Right ventricle myocardium inferior (tissue), 1 donor: ENCODE measurements at regions not wholly inside any gene's neighbourhood (a gene's known extent, or its start where the extent isn't known, plus 50 kb on each side); places are given as distances from the start of the nearest gene placed in this dataset.
A peak's percentile ranks its signal among the peaks of the same experiment; 100 is the strongest.

Experiments
- ATAC-seq: fragments of 200-7000 bp; cut with Tn5 transposase; one replicate; pipeline ENCODE4 v1.9.1; 2020; ENCODE audit warnings: mild to moderate bottlenecking, moderate library complexity
- DNase-seq: peaks from one replicate; pipeline ENCODE4 v3.0.0; 2021; ENCODE audit errors: missing footprints
- intact Hi-C: fragments of 100-400 bp; cut with DNase I; formaldehyde crosslinking; loops from one replicate; pipeline ENCODE4 v1.11.0; 2022
- donor health status: DM: no; HTN: yes; CAD: no; lungs with severe emphysema.

GRCh38 chr20:11217326-11218172, 543.8 kb upstream of the JAG1 start:
- peak; percentile 20 for ATAC-seq
- DNase-seq, result no peak

GRCh38 chr20:11218173-11218680, 544.4 kb upstream of the JAG1 start:
- DNase-seq (no peak), ATAC-seq (no peak)
- intact Hi-C loops, result no loop called here

More at GRCh38 chr20:11217326-11218172, 543.8 kb upstream of the JAG1 start:
- intact Hi-C loops, result no loop called here

GRCh38 chr20:11219192-11219591, 545.4 kb upstream of the JAG1 start:
- intact Hi-C loops, result no loop called here
- ATAC-seq (no peak), DNase-seq (no peak)

- ATAC-seq, result no peak
- intact Hi-C loops, result no loop called here
- DNase-seq, result no peak
Observed at GRCh38 chr20:11221046-11221445, 547.2 kb upstream of the JAG1 start.

- no peak for DNase-seq
Observed at GRCh38 chr20:11222243-11222642, 548.4 kb upstream of the JAG1 start.

GRCh38 chr20:11227602-11228001, 553.8 kb upstream of the JAG1 start:
- DNase-seq, result no peak
- intact Hi-C loops, result no loop called here
- ATAC-seq, result no peak

More at GRCh38 chr20:11222243-11222642, 548.4 kb upstream of the JAG1 start:
- intact Hi-C loops, result no loop called here
- no peak for ATAC-seq

GRCh38 chr20:11229772-11230171, 556.0 kb upstream of the JAG1 start:
- ATAC-seq (peak; percentile 86), DNase-seq (peak; percentile 70)
- intact Hi-C loops, result no loop called here

- ATAC-seq (no peak), DNase-seq (no peak)
- intact Hi-C loops, result no loop called here
Observed at GRCh38 chr20:11230999-11231398, 557.2 kb upstream of the JAG1 start.

- ATAC-seq, result no peak
- intact Hi-C loops, result no loop called here
- no peak for DNase-seq
Observed at GRCh38 chr20:11231742-11232648, 558.2 kb upstream of the JAG1 start.

GRCh38 chr20:11232896-11233295, 559.1 kb upstream of the JAG1 start:
- intact Hi-C loops, result no loop called here
- no peak for DNase-seq
- ATAC-seq, result no peak

- no peak for ATAC-seq
- intact Hi-C loops, result no loop called here
- DNase-seq, result no peak
Observed at GRCh38 chr20:11234181-11234580, 560.4 kb upstream of the JAG1 start.

- intact Hi-C loops, result no loop called here
- DNase-seq (no peak), ATAC-seq (no peak)
Observed at GRCh38 chr20:11234608-11235007, 560.8 kb upstream of the JAG1 start.

- intact Hi-C loops, result no loop called here
- no peak for ATAC-seq
- DNase-seq, result no peak
Observed at GRCh38 chr20:11235058-11235457, 561.3 kb upstream of the JAG1 start.

- no peak for DNase-seq
- intact Hi-C loops, result no loop called here
- ATAC-seq, result no peak
Observed at GRCh38 chr20:11242320-11242719, 568.5 kb upstream of the JAG1 start.

- intact Hi-C loops, result no loop called here
- ATAC-seq, result no peak
Observed at GRCh38 chr20:11245431-11245830, 571.6 kb upstream of the JAG1 start.

GRCh38 chr20:11246251-11246775, 572.5 kb upstream of the JAG1 start:
- DNase-seq, result no peak
- intact Hi-C loops, result no loop called here
- no peak for ATAC-seq

More at GRCh38 chr20:11245431-11245830, 571.6 kb upstream of the JAG1 start:
- DNase-seq, result no peak

GRCh38 chr20:11247046-11248010, 573.5 kb upstream of the JAG1 start:
- intact Hi-C loops, result no loop called here
- ATAC-seq (no peak), DNase-seq (no peak)

GRCh38 chr20:11248011-11248409, 574.2 kb upstream of the JAG1 start:
- no peak for DNase-seq
- ATAC-seq, result no peak
- intact Hi-C loops, result no loop called here
